Heart right ventricle (tissue), 16 donors: ENCODE measurements at regions not wholly inside any gene's neighbourhood (a gene's known extent, or its start where the extent isn't known, plus 50 kb on each side); places are given as distances from the start of the nearest gene placed in this dataset.

Experiments used
- ATAC-seq, 8 donors: fragments of 200-7000 bp; cut with Tn5 transposase; one replicate each; pipeline ENCODE4 v1.9.1; 2020; ENCODE audit warnings: mild to moderate bottlenecking in 8 of 8, moderate library complexity in 8 of 8, moderate number of reproducible peaks in 1 of 8
- DNase-seq, 2 donors: peaks; one replicate each; pipeline ENCODE4 v3.0.0-alpha.2; 2020
- H3K27ac ChIP-seq, 10 donors: fragments of 200-600 bp; sonication (generic) in 2 of 10; one replicate each; pipeline versions ENCODE4 v1.5.0 to v1.8.0; 2020 to 2022; ENCODE audit warnings: mild to moderate bottlenecking in 3 of 10
- H3K27me3 ChIP-seq, 7 donors: fragments of 200-600 bp; one replicate each; pipeline ENCODE4 v1.8.0; 2021 to 2022; ENCODE audit warnings: mild to moderate bottlenecking in 2 of 7
- H3K36me3 ChIP-seq, 9 donors: fragments of 200-600 bp; sonication (generic) in 1 of 9; one replicate each; pipeline versions ENCODE4 v1.5.0 to v1.8.0; 2020 to 2022; ENCODE audit warnings: mild to moderate bottlenecking in 2 of 9
- H3K4me1 ChIP-seq, 9 donors: fragments of 200-600 bp; sonication (generic) in 1 of 9; one replicate each; pipeline versions ENCODE4 v1.5.0 to v1.8.0; 2020 to 2022; ENCODE audit warnings: mild to moderate bottlenecking in 4 of 9
- H3K4me3 ChIP-seq, 10 donors: fragments of 200-600 bp; sonication (generic) in 2 of 10; one replicate each; pipeline versions ENCODE4 v1.5.0 to v1.8.0; 2020 to 2022; ENCODE audit warnings: mild to moderate bottlenecking in 7 of 10, moderate library complexity in 2 of 10
- H3K9me3 ChIP-seq, 11 donors: fragments of 200-600 bp in 10 of 11; sonication (generic) in 2 of 11; one replicate each; pipeline versions ENCODE4 v1.5.0 to v1.8.0; 2013 to 2022; ENCODE audit warnings: mild to moderate bottlenecking in 2 of 11, control low read depth in 1 of 11, moderate library complexity in 1 of 11
- CTCF ChIP-seq, 9 donors: fragments of 200-600 bp; sonication (generic) in 2 of 9; IDR thresholded peaks; one replicate each; pipeline versions ENCODE4 v1.5.0 to v1.8.0; 2021 to 2022; ENCODE audit warnings: antibody characterized with exemption in 9 of 9, mild to moderate bottlenecking in 5 of 9, moderate library complexity in 1 of 9
- WGBS, 2 donors: extraction: QIAGEN DNeasy Blood & Tissue Kit; methylation state at CpG; one replicate each; pipeline ENCODE4 v1.1.7; 2013; ENCODE audit warnings: inconsistent platforms in 1 of 2; 5-methylcytosine and 5-hydroxymethylcytosine counted together
- intact Hi-C, 10 donors: fragments of 100-400 bp; cut with DNase I; formaldehyde crosslinking; loops; one replicate each; pipeline versions ENCODE4 v1.11.1 to v1.14.2; 2022
- donor health status: Arrhythmogenic right ventricular cardiomyopathy.
- donor health status: ischemic (EF 13 %, LVEDD 7.1; RV severe dilation, severe dysfunction).
- donor health status: healthy with polysubstance abuse.
- donor health status: DM: no; HTN: yes; CAD: no.
- donor health status: DM: no; HTN: no; CAD: no.
- donor health status: ischemic (EF 25% LVEDD 6.9; RV normal size, moderate dysfunction).
- donor health status: ischemic (EF 25% LVEDD 5.7; RV mildly dilated, moderate dysfunction).
- donor health status: healthy.
- donor health status: DM: yes; HTN: yes; CAD: no.
- donor health status: Ischemic cardiomyopathy.
- donor health status: ischemic (EF 35%, LVEDD 5.7; RV mildly dilated, moderate dysfunction).
- donor health status: nonischemic (EF 11% LVEDD 7.7; RV severe dilation, severe dysfunction).
- donor health status: DM: yes; HTN: yes; CAD: no.
- donor health status: PGD.
- donor health status: ischemic (EF 29% LVEDD 5.4; RV normal size, mild dysfunction).
- donor health status: nonischemic (EF 23%, LVEDD 6.1; RV moderate dilation, normal function).

- Histone ChIP-seq H3K4me3 (no peak overlapping the region), H3K36me3 (no peaks in the 10 kb centered on the region), H3K27me3 (no peaks in the 10 kb centered on the region), H3K9me3 (peaks cover 0 to 21% (median 0%) of the 10 kb centered on the region in 11 donors), H3K4me1 (no peaks in the 10 kb centered on the region), H3K27ac (no peak overlapping the region)
- intact Hi-C loops = no loop called here
- TF ChIP-seq CTCF (IDR thresholded peaks at IDR 0.05) = no peak
- ATAC-seq (no peak), DNase-seq (no peak)
- 82 to 90% methylated on average over 1 of the region's 1 CpG for WGBS, 2 donors
These were observed 668.4 kb upstream of the FBXO33 start for GRCh38 chr14:40100544-40101196.

- TF ChIP-seq CTCF (IDR thresholded peaks at IDR 0.05) = no peak
- Histone ChIP-seq H3K36me3 (no peaks in the 10 kb centered on the region), H3K4me3 (no peak overlapping the region), H3K4me1 (no peaks in the 10 kb centered on the region), H3K27ac (no peak overlapping the region), H3K27me3 (no peaks in the 10 kb centered on the region), H3K9me3 (peaks cover 0 to 11% (median 0%) of the 10 kb centered on the region in 11 donors)
- DNase-seq = no peak
- intact Hi-C loops = no loop called here
- ATAC-seq = no peak
- 51% methylated on average over 2 of the region's 2 CpGs for WGBS, 2 donors
These were observed 667.1 kb upstream of the FBXO33 start for GRCh38 chr14:40099316-40099715.

- Histone ChIP-seq H3K36me3 (no peaks in the 10 kb centered on the region), H3K9me3 (peaks cover 0 to 8% (median 0%) of the 10 kb centered on the region in 11 donors), H3K27me3 (no peaks in the 10 kb centered on the region), H3K4me3 (no peak overlapping the region), H3K27ac (no peak overlapping the region), H3K4me1 (no peaks in the 10 kb centered on the region)
- DNase-seq (no peak), ATAC-seq (no peak)
- intact Hi-C loops = no loop called here
- WGBS, 2 donors = 94 to 96% methylated on average over 3 of the region's 3 CpGs
- TF ChIP-seq CTCF (IDR thresholded peaks at IDR 0.05) = no peak
These were observed 666.2 kb upstream of the FBXO33 start for GRCh38 chr14:40098468-40098867.

GRCh38 chr14:40096968-40097367 lies 664.7 kb upstream of the FBXO33 start:
- H3K4me3 ChIP-seq = no peak overlapping the region
- intact Hi-C loops = no loop called here
- H3K9me3 ChIP-seq = peaks cover 0 to 5% (median 0%) of the 10 kb centered on the region in 11 donors
- no peak for TF ChIP-seq CTCF (IDR thresholded peaks at IDR 0.05)
- H3K4me1 ChIP-seq = no peaks in the 10 kb centered on the region
- ATAC-seq (no peak), DNase-seq (no peak)
- H3K27ac ChIP-seq = no peak overlapping the region
- no peaks in the 10 kb centered on the region for H3K27me3 ChIP-seq
- H3K36me3 ChIP-seq = no peaks in the 10 kb centered on the region
